Occipital lobe (tissue), 1 donor: ENCODE measurements at regions not wholly inside any gene's neighbourhood (a gene's known extent, or its start where the extent isn't known, plus 50 kb on each side); places are given as distances from the start of the nearest gene placed in this dataset.
"Not testable (repeated sequence)": the region's sequence is repeated elsewhere in the genome, so short reads cannot be mapped to it uniquely, and the experiment has no call there.

Experiments
- DNase-seq: peaks from one replicate; lab custom pipeline; 2025; lab: John Stamatoyannopoulos, UW

DNA sequence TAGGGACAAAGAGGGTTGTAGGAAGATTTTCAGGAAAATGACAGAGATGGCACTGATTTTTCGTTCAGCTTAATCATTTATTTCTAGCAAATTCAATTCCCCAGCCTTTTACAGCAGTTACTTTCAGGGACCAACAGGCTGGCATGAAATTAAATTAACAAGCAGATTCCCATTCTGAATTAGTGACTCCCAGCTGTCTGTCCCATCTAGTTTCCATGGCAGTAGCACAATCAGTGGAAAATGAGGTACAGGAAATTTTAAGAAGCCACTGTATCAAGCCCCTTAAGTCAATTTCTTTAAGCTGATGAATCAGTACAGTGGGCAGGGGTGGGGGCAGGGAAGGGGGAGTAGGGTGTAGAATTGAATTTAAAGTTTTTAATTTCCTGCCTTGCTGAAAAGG lies 121.1 kb upstream of the TEX13C start:
- no peak for DNase-seq

DNA sequence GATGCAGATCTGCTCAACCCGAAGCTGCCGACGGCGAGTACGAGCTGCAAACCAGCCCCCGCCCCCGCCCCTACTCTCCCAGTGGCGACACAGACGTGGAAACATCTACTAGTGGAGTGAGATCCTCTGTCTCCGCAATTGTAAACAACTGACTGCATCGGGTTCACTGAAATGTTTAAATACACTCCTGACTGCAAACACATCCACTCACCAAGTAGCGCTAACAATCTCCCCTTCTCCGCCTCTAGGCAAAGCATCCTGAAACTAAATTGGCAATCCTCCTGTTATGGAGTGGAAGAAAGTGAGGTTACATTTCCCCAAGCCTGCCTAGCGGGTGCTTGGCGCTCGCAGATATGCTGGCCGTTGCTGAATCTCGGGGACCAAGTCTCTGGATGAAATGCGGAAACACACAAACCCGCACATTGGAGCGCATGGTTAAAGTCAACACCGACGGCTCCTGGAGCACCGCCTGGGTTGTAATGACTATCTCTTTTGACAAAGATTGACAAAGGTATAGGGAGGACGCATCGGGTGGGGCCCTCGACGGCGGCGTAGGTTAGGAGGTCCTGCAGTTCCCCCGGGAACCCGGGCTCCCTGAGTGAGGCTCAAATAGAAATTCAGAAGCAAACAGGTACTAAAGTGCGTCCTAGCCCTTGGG lies 117.0 kb upstream of the TEX13C start:
- no peak for DNase-seq

DNA sequence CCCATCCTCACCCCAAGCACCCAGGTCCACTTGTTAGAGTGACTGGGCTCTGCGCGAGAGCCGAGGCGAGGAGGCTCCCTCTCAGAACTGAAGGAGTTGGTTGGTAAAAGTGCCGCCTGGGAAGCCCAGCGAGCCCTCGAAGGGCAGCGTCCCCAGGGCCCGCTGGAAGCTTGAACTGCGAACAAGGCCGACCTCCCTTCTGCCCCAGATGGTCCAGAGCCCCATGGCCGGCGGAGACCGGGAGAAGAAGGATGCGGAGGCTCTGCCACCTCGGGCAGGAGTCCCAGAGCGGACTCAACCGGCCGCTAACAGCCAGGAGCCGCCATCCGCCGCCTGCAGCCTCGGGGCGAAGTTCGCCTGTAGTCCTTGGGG lies 116.3 kb upstream of the TEX13C start:
- DNase-seq, result no peak

DNA sequence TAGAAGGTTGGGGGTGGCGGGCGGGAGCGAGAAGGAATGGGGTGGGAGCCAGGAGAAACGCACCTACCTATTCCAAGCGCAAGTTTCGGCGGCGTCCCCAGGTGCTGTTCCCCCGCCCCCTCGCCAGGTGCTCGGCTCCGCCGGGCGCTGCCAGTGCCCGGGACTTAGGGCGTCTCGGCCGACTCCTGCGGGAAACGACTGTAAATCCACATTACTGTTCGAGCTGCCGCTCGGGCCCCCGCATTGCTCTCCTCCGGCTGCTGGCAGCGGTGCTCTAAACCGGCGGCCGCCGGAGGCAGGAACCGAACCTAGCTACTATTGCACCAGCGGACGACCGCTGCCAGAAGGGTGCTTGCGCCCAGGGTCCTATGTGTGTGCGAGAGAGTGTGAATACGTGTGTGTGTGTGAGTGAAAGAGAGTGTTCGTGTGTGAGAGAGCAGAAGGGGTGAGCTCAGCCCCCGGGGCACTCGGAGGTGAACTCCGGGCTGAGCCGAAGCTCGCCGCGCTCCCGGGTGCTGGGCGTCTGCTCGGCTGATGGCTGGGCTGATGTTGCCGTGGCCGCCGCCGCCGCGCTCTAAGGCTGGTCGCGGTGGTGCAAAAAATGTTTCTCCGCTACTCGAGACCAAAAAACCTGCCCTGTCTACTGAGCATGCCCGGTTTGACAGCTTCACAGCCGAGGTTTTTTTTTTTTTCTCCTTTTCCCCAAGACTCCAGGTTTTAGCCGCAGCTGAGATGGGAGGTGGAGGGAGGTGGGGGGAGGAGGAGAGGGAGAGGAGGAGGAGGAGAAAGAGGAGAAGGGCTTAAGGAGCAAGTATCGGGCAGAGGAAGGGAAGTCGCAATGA lies 115.7 kb upstream of the TEX13C start:
- peak; percentile 31 for DNase-seq

DNA sequence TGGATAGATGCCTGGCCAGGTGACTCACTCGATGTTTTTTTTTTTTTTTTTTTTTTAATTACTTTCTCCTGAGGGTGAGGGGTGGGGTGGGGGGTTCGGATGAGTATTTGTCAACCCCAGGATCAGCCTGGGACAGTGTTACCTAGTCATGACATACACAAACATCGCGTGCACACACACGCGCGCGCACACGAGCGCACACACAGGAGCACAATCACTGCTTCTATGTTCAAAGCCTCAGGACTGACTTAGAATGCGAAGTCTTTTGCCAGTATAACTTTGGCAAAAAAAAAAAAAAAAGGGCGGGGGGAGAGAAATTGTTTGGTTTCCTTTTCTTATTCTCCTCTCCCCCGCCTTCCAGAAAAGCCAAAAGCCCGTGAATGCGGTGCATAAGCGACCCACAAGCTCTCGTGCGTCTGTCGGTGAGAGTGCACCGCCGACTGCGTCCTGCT lies 115.0 kb upstream of the TEX13C start:
- DNase-seq, result no peak

DNA sequence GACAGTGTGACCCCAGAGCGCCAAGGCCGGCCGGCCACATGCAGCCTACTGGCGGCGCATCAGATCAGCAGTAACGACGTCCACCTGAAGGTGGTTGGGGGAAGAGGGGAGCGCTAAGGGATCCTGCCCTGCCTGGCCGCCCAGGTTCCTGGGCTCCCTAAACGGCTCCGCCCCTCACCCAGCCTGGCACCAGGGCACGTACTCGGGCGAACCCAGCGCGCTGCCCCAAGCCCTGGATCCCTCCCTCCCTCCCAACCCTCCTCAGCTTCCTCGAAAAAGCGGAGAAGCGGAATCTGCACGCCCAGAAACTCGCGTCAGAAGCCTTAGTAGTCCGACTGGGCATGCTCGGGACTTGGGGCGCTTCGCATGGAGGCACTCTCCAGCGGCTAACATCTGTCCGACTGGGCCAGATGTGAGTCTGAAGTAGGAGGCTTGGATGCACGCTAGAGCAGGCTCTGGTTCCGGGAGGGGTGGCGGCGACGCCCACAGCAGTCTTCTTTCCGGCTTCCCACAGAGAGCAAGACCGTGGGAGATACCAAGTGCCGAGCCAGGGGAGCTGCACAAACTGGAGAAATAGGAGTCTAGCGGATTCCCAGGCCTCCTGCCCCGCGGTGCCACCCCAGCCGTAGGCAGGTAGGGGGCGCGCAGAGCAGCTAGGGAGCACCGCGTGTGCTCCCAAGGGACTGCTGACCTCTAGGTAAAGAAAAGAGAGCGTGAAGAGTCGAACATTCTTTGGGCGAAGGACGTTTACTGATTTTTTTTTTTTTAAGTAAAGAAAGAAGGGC lies 114.3 kb upstream of the TEX13C start:
- peak; percentile 70 for DNase-seq

DNA sequence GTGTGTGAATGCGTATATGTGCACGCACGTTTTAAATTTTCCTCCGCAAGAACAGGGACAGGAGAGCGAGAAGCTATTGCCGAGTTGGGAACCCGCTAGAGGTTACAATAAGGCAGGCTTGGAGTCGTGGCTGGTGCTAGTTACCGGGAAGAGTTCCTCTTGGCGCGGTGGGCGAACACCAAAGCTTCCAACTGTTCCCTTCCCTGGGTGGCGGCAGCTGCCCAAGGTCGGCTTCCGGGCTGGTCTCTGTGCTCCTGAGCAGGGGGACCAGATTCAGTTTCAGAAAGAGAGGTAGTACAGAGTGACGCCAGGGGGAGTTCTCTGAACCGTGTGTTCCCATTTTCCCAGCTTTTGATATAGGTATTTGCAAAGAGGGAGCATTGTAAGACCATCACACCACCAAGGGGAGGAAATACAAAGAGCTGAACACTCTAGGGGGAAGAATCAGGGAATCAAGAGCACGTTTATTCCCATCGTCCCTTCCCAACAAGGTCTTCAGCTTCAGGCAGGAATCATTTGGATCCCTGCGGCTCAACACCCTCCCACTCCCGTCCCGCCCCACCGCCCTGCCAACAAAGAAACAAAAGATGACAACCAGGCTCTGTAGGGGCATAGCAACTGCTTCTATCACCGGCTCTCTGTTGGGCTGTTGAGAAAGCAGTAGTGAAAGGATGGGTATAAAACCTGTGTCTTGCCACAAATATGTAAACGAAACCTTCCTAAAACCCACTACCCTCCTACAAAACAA lies 113.6 kb upstream of the TEX13C start:
- DNase-seq, result peak; percentile 3

DNA sequence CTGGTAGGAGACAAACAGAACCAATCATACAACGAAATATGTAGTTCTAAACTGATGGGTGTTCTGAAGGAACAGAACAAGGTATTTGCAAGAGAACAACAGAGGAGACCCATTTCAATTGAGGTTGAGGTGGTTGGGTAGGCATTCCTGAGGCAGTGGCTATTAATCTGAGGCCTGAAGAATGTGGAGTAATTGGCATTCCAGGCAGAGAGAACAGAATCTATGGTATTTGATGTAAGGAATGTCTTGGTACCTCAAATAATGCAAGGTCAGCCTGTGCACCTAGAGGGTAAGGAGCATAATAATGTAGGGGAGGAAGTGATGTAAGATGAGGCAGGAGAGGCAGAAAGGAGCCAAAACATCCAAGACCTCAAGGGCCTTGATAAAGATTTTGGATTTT lies 109.5 kb upstream of the TEX13C start:
- DNase-seq, result no peak

DNA sequence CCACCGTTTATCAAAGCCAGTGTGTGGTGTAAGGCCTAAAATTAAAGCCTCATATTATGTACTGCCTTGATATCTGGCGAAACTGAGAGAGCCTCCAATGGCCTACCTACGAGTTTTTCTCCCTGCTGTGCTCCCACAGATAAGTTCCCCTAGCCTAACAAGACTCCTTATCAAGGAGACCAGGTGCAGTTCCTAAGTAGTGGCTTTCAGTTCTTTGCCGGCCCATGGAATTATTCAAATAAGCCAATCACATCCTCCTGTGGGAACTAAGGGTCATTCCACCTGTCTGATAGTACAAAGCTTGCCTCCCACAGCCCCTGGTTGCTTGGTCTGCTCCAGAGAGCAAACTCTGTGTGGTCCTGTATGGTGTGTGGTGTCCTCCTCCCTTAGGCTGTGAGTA lies 99.8 kb upstream of the TEX13C start:
- DNase-seq, result no peak

DNA sequence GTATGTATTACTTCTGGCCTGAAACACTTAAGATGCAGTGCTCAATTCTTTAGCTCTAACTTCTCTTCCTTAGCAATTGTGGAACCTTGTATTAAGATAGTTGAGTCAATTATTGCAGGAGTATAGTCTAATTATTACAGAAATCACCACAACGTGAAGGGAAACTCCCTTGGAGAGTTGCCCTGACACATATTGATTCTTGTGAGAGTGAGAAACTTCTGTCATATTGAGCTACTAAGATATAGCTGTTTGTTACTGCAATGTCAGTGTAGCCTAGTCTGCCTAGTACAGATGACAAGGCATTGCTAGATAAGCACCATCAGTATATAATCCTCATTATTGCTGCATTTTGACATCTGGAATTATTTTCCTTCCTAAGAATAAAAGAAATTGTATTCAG lies 82.7 kb upstream of the TEX13C start:
- DNase-seq, result no peak

DNA sequence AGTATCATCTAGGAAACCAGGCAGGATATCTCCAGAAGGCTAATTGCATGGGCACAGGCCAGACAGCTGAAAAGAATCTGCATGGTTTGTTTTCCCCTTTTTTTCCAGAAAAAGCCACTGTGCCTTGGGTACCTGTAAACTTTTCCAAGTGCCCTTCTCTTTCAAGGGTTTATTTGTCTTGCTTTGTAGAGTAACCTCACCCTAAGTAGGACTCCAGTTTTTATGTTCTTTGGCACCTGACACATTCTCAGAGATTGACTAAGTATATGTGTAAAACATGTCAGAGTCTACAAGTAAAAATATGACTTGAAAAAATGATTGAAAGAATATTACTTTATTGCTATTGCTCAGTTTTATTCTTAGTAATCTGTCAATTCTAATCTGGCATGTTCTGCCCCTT lies 70.7 kb upstream of the TEX13C start:
- no peak for DNase-seq

DNA sequence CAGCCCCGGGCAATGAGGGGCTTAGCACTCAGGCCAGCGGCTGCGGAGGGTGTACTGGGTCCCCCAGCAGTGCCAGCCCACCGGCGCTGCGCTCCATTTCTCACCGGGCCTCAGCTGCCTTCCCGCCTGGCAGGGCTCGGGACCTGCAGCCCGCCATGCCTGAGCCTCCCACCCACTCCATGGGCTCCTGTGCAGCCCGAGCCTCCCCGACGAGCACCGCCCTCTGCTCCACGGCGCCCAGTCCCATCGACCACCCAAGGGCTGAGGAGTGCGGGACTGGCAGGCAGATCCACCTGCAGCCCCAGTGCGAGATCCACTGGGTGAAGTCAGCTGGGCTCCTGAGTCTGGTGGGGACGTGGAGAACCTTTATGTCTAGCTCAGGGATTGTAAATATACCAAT lies 63.9 kb upstream of the TEX13C start:
- not testable (repeated sequence) for DNase-seq

DNA sequence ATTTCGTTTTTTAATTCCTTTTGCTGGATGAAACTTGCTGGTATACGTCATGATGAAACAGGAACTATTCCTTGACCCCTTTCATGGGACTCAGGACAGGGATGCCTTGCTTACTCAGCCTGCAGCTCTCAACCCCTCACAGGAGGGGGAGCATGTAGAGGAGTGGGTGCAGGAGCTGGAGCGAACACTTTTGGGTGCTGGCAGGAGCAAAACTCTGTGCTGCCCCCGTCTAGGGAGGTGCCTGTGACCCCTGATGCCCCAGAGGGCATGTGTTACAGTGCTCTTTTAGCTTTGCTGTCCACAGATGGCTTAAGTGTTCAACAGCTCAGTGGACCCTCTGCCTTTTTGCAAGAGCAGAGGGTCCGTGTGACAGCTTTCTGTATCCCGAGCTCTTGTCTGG lies 56.8 kb upstream of the TEX13C start:
- DNase-seq, result no peak

DNA sequence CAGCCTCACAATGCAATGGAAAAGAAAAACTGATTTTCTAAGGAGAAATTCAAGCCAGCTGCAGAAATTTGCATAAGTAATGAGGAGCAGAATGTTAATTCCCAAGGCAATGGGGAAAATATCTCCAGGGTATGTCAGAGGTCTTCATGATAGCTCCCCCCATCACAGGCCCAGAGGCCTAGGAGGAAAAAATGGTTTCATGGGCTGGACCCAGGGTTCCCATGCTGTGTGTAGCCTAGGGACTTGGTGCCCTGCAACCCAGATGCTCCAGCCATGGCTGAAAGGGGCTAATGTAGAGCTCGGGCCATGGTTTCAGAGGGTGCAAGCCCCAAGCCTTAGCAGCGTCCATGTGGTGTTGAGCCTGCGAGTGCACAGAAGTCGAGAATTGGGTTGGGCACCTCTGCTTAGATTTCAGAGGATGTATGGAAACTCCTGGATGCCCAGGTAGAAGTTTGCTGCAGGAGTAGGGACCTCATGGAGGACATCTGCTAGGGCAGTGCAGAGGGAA lies 53.5 kb upstream of the TEX13C start:
- DNase-seq, result no peak
